NCI-H1930 (cell line): ENCODE measurements at regions not wholly inside any gene's neighbourhood (a gene's known extent, or its start where the extent isn't known, plus 50 kb on each side); places are given as distances from the start of the nearest gene placed in this dataset.
"Not testable (repeated sequence)": the region's sequence is repeated elsewhere in the genome, so short reads cannot be mapped to it uniquely, and the experiment has no call there.

Experiments used
- DNase-seq, 2 experiments: peaks; one replicate each; lab custom pipeline; 2025; lab: John Stamatoyannopoulos, UW

GRCh38 chr17:71202449-71202848, 918.4 kb upstream of the SOX9 start:
- DNase-seq, result no peak

- DNase-seq, result no peak
These were observed 916.9 kb upstream of the SOX9 start for GRCh38 chr17:71203953-71204352.

- not testable (repeated sequence) for DNase-seq
These were observed 914.9 kb upstream of the SOX9 start for GRCh38 chr17:71205951-71206350.

- no peak for DNase-seq
These were observed 912.6 kb upstream of the SOX9 start for GRCh38 chr17:71208111-71208704.

GRCh38 chr17:71213936-71214335, 906.9 kb upstream of the SOX9 start:
- no peak for DNase-seq

GRCh38 chr17:71217769-71218168, 903.1 kb upstream of the SOX9 start:
- no peak for DNase-seq

GRCh38 chr17:71224824-71225575, 895.8 kb upstream of the SOX9 start:
- no peak for DNase-seq

- no peak for DNase-seq
These were observed 893.0 kb upstream of the SOX9 start for GRCh38 chr17:71227841-71228240.

GRCh38 chr17:71229070-71229469, 891.8 kb upstream of the SOX9 start:
- no peak for DNase-seq

- no peak for DNase-seq
These were observed 887.8 kb upstream of the SOX9 start for GRCh38 chr17:71232801-71233559.

GRCh38 chr17:71234349-71234748, 886.5 kb upstream of the SOX9 start:
- DNase-seq, result no peak

GRCh38 chr17:71237903-71238538, 882.8 kb upstream of the SOX9 start:
- DNase-seq, result no peak

- no peak for DNase-seq
These were observed 873.3 kb upstream of the SOX9 start for GRCh38 chr17:71247441-71248015.

- DNase-seq, result no peak
These were observed 869.5 kb upstream of the SOX9 start for GRCh38 chr17:71251276-71251675.

GRCh38 chr17:71251951-71252350, 868.9 kb upstream of the SOX9 start:
- DNase-seq, result no peak

GRCh38 chr17:71252436-71252835, 868.4 kb upstream of the SOX9 start:
- DNase-seq, result no peak

- no peak for DNase-seq
These were observed 863.7 kb upstream of the SOX9 start for GRCh38 chr17:71257096-71257495.

- DNase-seq, result no peak
These were observed 860.4 kb upstream of the SOX9 start for GRCh38 chr17:71260366-71260940.

- DNase-seq, result no peak
These were observed 858.2 kb upstream of the SOX9 start for GRCh38 chr17:71262586-71262985.

- DNase-seq, result no peak
These were observed 853.2 kb upstream of the SOX9 start for GRCh38 chr17:71267668-71268067.

- DNase-seq, result no peak
These were observed 851.6 kb upstream of the SOX9 start for GRCh38 chr17:71269201-71269600.

GRCh38 chr17:71273441-71273840, 847.4 kb upstream of the SOX9 start:
- no peak for DNase-seq
